Umbilical cord (tissue), 1 donor: ENCODE measurements at regions not wholly inside any gene's neighbourhood (a gene's known extent, or its start where the extent isn't known, plus 50 kb on each side); places are given as distances from the start of the nearest gene placed in this dataset.
"Not testable (repeated sequence)": the region's sequence is repeated elsewhere in the genome, so short reads cannot be mapped to it uniquely, and the experiment has no call there.

ENCODE experiments used
- DNase-seq: peaks from one replicate; pipeline ENCODE4 v3.0.0-alpha.2; 2015; ENCODE audit warnings: low spot score

DNA sequence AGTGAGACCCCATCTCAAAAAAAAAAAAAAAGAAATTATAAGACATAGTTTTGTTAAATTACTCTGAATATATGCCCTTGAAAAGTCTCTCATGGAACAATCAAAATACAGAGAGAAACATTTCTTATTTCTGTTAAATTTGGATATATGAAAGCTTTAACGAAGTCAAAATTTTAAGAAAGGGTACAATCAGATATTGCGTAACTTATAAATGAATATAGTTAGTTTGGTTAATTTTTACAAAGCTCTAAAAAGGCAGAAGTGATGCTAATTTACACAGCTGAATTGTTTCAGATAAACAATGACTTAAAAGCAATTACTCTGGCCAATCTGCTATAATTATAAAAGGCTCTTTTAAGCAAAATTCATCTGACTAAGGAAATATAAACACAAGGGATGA is 611.6 kb upstream of the CCDC179 start:
- no peak for DNase-seq

DNA sequence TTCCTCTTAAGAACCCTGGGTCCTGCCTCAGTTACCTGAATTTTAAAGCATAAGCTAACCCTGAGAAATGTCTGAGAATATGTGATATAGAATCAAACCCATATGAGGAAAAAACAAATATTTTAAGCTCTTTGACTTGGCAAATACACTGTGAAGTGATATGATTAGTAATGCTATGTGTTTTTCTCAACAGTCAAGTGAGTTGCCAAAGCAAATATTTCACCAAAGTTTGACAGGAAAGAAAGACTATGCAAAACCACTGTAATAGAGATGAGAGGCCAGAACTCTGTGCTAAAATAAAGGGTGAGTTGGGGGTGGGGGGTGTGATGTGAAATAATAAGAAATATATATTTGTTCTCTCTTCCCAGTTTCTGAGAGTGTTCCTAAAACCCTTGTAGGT is 613.5 kb upstream of the CCDC179 start:
- DNase-seq: no peak

GRCh38 chr11:23480736-23481135 is 620.5 kb upstream of the CCDC179 start:
- DNase-seq: no peak

- not testable (repeated sequence) for DNase-seq
These were observed 623.9 kb upstream of the CCDC179 start for GRCh38 chr11:23484146-23484545.

GRCh38 chr11:23484618-23485017 is 624.3 kb upstream of the CCDC179 start:
- not testable (repeated sequence) for DNase-seq

DNA sequence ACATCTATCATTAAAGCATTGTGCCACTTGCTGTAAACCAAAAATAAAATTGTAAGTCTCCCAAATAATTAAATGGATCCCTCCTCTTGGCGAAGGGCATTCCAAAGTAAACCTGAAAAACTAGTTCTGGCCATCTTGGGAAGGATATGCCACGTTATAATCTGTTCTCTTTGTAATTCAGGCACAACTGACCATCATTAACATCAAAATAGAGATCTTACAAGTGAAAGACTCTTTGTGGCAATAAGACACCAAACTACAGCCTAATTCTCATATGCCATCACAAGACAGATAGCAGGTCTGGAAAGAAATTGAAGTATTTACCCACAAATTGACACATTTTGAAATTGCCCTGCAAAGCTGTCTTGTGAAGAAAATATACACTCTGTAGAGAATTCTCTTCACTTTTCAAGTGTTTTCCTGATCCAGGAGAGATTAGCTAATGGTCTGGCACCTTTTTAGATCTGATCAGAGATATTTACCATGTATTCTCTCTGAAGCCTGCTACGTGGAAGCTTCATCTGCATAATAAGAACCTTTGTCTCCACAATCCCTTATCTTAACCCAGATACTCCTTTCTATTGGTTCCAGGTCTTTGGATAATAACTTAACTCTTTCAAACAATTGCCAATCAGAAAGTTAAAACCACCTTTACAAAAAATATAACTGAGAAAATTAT is 630.4 kb upstream of the CCDC179 start:
- DNase-seq: no peak

GRCh38 chr11:23494981-23495380 is 634.7 kb upstream of the CCDC179 start:
- DNase-seq: no peak

DNA sequence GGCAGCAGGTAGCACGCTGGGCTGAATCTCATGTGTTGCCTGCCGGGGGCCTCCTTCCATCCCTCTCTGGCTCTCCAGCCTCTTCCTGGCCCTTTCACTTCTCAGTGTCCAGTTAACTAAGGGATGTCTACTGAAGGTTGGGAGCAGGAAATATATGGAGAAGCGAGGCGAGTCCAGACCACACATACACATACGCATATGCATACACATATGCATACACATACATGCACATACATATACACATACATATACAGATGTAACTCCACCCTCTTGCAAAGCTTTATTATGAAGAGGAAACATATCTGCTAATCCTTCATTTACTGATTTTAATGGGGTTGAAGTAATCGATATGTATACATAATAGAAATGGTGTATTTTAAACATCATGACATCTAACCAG is 636.1 kb upstream of the CCDC179 start:
- DNase-seq: no peak

DNA sequence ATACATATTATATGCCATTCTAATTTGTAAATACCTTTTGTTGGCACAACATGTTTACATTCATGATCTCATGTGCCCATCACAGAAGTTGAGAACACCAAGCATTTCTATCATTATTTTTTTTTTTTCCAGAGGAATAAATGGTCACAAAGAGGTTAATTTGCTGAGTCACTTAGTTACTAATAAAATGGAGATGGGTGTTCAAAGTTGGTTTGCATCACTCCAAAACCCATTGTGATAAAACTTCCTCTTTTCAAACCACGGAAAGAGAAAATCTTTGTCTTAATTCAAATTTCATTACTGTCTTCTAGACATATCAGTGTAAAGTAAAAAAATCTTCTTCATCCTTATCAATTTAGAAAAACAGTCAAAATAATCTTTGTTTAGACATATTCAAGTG is 636.8 kb upstream of the CCDC179 start:
- no peak for DNase-seq

DNA sequence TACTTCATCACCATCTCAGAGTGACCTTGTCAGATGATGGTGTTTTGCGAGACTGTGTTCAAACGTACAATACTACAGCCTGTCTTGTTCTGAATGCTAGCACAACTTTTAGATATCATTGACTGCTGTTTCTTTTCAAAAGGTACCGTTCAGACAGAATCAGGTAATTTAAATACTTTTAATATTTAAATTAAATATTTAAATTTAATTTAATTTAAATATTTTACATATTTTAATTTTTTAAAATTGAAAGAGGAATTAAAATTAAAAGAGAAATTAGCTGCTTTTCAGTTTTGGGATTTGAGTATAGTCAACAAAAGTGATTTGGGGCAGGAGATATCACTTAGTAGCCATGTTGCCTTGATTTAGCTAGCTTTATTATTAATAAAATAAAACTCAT is 642.1 kb upstream of the CCDC179 start:
- no peak for DNase-seq

GRCh38 chr11:23502826-23503225 is 642.6 kb upstream of the CCDC179 start:
- no peak for DNase-seq

- no peak for DNase-seq
These were observed 648.7 kb upstream of the CCDC179 start for GRCh38 chr11:23509023-23509422.

GRCh38 chr11:23509821-23510220 is 649.5 kb upstream of the CCDC179 start:
- no peak for DNase-seq

- no peak for DNase-seq
These were observed 658.9 kb upstream of the CCDC179 start for GRCh38 chr11:23519194-23519593.

DNA sequence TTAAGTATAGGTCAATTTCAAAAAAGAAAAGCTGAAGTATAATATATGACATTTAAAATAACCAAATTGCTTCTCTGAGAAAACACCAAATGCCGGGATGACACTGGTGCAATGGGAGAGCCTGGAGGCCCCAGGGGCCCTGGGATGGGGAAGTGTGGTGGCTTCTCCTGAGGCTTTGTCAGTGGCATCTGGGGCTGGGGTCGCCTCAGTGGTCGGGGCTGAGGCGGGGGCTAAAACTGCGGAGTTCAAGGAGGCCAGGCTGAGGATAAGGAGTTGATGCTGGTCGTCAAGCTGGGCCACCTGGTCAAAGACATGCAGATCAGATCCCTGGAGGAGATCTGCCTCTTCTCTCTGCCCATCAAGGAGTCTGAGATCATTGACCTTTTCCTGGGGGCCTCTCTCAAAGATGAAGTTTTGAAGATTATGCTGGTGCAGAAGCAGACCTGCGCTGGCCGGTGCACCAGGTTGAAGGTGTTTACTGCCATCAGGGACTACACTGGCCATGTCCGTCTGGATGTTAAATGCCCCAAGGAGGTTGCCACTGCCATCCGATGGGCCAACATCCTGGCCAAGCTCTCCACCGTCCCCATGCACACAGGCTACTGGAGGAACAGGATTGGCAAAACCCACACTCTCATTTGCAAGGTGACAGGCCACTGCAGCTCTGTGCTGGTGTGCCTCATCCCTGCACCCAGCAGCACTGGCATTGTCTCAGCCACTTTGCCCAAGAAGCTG is 660.1 kb upstream of the CCDC179 start:
- DNase-seq: no peak

DNA sequence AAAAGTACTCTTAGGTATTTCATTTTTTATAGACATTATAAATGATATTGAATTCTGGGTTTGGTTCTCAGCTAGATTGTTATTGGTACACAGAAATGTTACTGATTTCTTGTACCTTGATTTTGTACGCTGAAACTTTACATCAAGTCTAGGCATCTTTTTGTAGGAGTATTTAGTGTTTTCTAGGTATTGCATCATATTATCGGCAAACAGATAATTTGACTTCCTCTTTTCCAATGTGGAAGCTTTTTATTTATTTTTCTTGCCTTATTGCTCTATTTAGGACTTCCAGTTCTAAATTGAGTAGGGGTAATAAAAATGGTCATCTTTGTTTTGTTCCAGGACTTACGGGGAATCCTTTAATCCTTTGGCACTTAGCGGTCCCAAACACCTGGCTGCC is 676.6 kb upstream of the CCDC179 start:
- DNase-seq: no peak

DNA sequence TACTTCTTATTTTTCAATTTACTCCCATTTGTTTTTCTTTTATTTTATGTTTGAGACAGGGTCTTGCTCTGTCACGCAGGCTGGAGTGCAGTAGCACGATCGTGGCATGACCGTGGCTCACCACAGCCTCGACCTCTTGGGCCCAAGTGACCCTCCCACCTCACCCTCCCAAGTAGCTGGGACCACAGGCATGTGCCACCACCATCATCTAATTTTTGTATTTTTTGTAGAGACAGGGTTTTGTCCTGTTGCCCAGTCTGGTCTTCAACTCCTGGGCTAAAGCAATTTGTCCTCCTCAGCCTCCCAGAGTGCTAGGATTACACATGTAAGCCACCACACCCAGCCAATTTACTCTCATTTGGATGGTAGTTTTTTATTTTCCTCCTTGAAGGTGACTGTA is 679.3 kb upstream of the CCDC179 start:
- DNase-seq: no peak

GRCh38 chr11:23540101-23540561 is 679.9 kb upstream of the CCDC179 start:
- peak; percentile 45 for DNase-seq

DNA sequence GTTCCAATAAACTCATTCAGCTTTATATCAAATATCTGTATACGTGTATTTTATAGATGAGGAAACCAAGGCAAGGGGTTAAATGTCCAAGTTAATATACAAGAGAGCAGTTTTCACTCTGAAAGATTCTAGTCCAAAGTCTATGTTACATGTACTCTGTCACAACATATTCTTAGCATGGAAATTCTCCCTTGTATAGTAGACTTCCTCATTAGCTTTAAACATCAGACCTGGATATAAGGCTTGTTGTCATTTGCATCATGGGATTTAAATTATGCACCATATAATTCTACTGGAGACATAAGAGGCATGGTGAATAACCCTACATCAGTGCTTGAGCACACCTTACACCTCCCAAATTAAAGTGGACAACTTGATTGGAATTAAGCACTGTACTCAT is 681.9 kb upstream of the CCDC179 start:
- DNase-seq: no peak

DNA sequence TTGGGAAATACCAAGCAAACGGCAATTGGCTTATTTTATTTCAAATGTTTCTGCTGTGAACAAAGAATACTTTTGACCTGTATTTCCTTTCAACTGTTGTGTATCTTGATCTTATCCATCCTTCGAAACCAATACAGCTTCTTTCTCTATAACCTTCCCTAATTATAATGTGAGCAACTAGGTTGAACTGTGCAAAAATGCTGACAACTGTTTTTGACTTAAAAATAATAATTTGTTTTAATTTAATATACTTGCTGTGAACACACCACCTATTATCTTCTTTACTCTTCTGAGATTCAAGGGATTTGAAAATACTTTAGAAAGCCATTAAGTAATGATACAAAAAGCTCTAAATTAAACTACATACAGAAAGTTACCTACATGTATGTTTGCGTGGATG is 682.5 kb upstream of the CCDC179 start:
- DNase-seq: no peak

GRCh38 chr11:23543651-23544222 is 683.5 kb upstream of the CCDC179 start:
- no peak for DNase-seq

DNA sequence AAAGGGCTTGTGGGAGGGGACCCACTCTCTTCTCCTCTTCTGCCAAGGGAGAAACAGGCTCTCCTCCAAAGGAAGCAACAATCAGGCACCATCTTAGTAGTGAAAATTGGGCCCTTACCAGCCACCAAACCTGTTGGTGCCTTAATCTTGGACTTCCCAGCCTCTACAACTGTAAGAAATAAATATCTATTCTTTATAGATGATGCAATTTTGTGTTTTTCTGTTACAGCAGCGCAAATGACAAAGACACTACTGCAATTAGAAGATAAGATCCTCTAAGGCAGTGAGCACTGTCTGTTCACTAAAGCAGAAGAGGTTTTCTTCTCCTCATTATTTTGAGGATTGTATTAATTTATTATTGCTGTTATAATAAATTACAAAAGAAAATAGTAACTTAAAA is 691.4 kb upstream of the CCDC179 start:
- DNase-seq: no peak

- DNase-seq: no peak
These were observed 693.7 kb upstream of the CCDC179 start for GRCh38 chr11:23554002-23554401.
